Upper lobe of left lung (tissue), 4 donors: ENCODE measurements at regions not wholly inside any gene's neighbourhood (a gene's known extent, or its start where the extent isn't known, plus 50 kb on each side); places are given as distances from the start of the nearest gene placed in this dataset.

Experiments used
- CTCF ChIP-seq, 6 experiments: fragments of 450-650 bp in 4 of 6; fragments of 200-600 bp in 2 of 6; sonication (generic) in 2 of 6; IDR thresholded peaks; one replicate each; pipeline ENCODE4 v1.5.1; 2016 to 2019; ENCODE audit warnings: antibody characterized with exemption in 6 of 6
- POLR2AphosphoS5 ChIP-seq, 2 donors: sonication (generic); formaldehyde crosslinking; IDR thresholded peaks; one replicate each; pipeline ENCODE4 v1.5.1; 2017; ENCODE audit warnings: antibody characterized with exemption in 2 of 2

- TF ChIP-seq POLR2AphosphoS5 (IDR thresholded peaks at IDR 0.05) (no peak), CTCF (IDR thresholded peaks at IDR 0.05) (no peak)
These were observed 59.5 kb upstream of the NDUFB4 start for GRCh38 chr3:120536642-120537041.
